GM23338 (cell line): ENCODE measurements at regions not wholly inside any gene's neighbourhood (a gene's known extent, or its start where the extent isn't known, plus 50 kb on each side); places are given as distances from the start of the nearest gene placed in this dataset.

Source experiments
- CREB1 ChIP-seq: fragments of 250-450 bp; sonication (Bioruptor Pico); IDR thresholded peaks from 2 replicates; pipeline ENCODE4 v1.5.0; 2020; ENCODE audit warnings: low read depth, mild to moderate bottlenecking, moderate library complexity
- CTCF ChIP-seq, 2 experiments: fragments of 200-600 bp in 1 of 2; sonication (generic) in 1 of 2; conservative IDR thresholded peaks; 2 replicates each; pipeline versions ENCODE4 v1.5.1 to v1.6.1; 2016 to 2017; ENCODE audit warnings: antibody characterized with exemption in 2 of 2, low read depth in 2 of 2, mild to moderate bottlenecking in 2 of 2, moderate library complexity in 1 of 2
- ETS1 ChIP-seq: IDR thresholded peaks from 2 replicates; pipeline ENCODE4 v1.6.1; 2016; ENCODE audit warnings: antibody characterized with exemption
- EZH2 ChIP-seq: fragments of 200-600 bp; sonication (generic); IDR thresholded peaks from one replicate; pipeline ENCODE4 v1.8.0; 2017; ENCODE audit warnings: antibody characterized with exemption, mild to moderate bottlenecking, low read depth; ENCODE audit not compliant: unreplicated experiment
- EZH2phosphoT487 ChIP-seq: fragments of 200-600 bp; sonication (generic); IDR thresholded peaks from one replicate; pipeline ENCODE4 v1.8.1; 2018; ENCODE audit warnings: antibody characterized with exemption; ENCODE audit not compliant: unreplicated experiment
- NANOG ChIP-seq: IDR thresholded peaks from 2 replicates; pipeline ENCODE4 v1.6.1; 2016; ENCODE audit warnings: antibody characterized with exemption, borderline replicate concordance
- POLR2AphosphoS5 ChIP-seq: IDR thresholded peaks from 2 replicates; pipeline ENCODE4 v1.6.1; 2016; ENCODE audit warnings: antibody characterized with exemption, low read depth

DNA sequence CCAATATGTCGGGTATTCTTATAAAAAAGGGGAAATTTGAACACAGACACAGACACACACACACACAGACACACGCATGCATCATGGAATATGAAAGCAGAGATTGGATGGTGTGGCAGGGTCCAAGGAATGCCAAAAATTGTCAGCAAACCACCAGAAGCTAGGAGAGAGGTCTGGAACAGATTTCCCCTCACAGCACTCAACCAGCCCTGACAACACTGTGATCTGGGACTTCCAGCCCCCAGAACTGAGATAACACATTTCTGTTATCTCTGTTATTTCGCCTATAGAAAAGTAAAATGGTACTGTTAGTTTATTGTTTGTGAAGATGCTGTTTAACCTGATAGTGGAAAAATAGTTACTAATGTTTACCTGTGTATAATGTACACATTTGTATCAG is 145.4 kb upstream of the ZBED5 start:
- TF ChIP-seq CTCF (conservative IDR thresholded peaks at IDR 0.05; ENCODE audit: low read depth in 2 of 2) (no peak), EZH2 (no peak), POLR2AphosphoS5 (no peak), NANOG (no peak), EZH2phosphoT487 (no peak), ETS1 (no peak), CREB1 (no peak)
